ENCODE measurements at regions not wholly inside any gene's neighbourhood (a gene's known extent, or its start where the extent isn't known, plus 50 kb on each side); places are given as distances from the start of the nearest gene placed in this dataset.

- DNase-seq (no peak), ATAC-seq (ENCODE audit: low read depth) (no peak)
- Histone ChIP-seq H3K23ac (ENCODE audit: low read depth, low read length) (no peak overlapping the region), H3K9me1 (ENCODE audit: insufficient read depth, low read length) (no peaks in the 10 kb centered on the region), H3K4me2 (ENCODE audit: low read depth, low read length) (no peak overlapping the region), H3K4me1 (ENCODE audit: control insufficient read depth, insufficient read depth, low read length) (no peaks in the 10 kb centered on the region), H3K4ac (ENCODE audit: low read depth, low read length) (no peak overlapping the region), H4K8ac (ENCODE audit: low read depth in 2 of 2, low read length in 2 of 2) (no peak overlapping the region), H2BK20ac (ENCODE audit: low read depth, low read length) (no peak overlapping the region), H3K18ac (ENCODE audit: low read depth, low read length) (no peak overlapping the region), H3K36me3 (ENCODE audit: control insufficient read depth, insufficient read depth, low read length) (no peaks in the 10 kb centered on the region), H3K27ac (ENCODE audit: insufficient read depth, low read length) (no peak overlapping the region), H2AK9ac (replicated peaks; ENCODE audit: low read depth, low read length, poor library complexity) (no peak overlapping the region), H3K9me3 (ENCODE audit: control insufficient read depth, insufficient read depth, low read length) (peaks cover 28% of the 10 kb centered on the region), H4K5ac (ENCODE audit: low read depth, low read length) (no peak overlapping the region), H2BK5ac (ENCODE audit: low read depth, low read length, poor library complexity, severe bottlenecking) (no peak overlapping the region), H3K9ac (ENCODE audit: low read depth, low read length) (no peak overlapping the region), H2BK120ac (ENCODE audit: low read depth, low read length) (no peak overlapping the region), H3K27me3 (ENCODE audit: control insufficient read depth, insufficient read depth, low read length) (no peaks in the 10 kb centered on the region), H3K14ac (replicated peaks; ENCODE audit: low read depth, low read length) (no peak overlapping the region), H3K56ac (ENCODE audit: extremely low read depth, insufficient read depth, low read length) (no peak overlapping the region), H2BK15ac (ENCODE audit: low read depth, low read length) (no peak overlapping the region), H2AFZ (replicated peaks; ENCODE audit: low read length, poor library complexity) (no peak overlapping the region), H2AK5ac (ENCODE audit: low read depth, low read length) (no peak overlapping the region), H3K4me3 (ENCODE audit: insufficient read depth, low read depth, low read length) (no peak overlapping the region), H4K91ac (ENCODE audit: insufficient read depth, low read depth, low read length) (no peak overlapping the region), H3K79me1 (ENCODE audit: low read depth in 1 of 2, low read length in 2 of 2) (no peaks in the 10 kb centered on the region), H4K20me1 (ENCODE audit: insufficient read depth, low read length) (no peaks in the 10 kb centered on the region)
- TF ChIP-seq SMC3 (IDR thresholded peaks at IDR 0.05; ENCODE audit: low read depth, low read length) (no peak), NFE2L2 (IDR thresholded peaks at IDR 0.05; ENCODE audit: low read depth, low read length) (no peak), POLR2A (IDR thresholded peaks at IDR 0.05; ENCODE audit: low read depth, low read length) (no peak), RAD21 (IDR thresholded peaks at IDR 0.05; ENCODE audit: low read length) (no peak), ELK1 (IDR thresholded peaks at IDR 0.05; ENCODE audit: borderline replicate concordance, low read depth, low read length) (no peak), FOS (IDR thresholded peaks at IDR 0.05; ENCODE audit: low read depth, low read length) (no peak), CEBPB (IDR thresholded peaks at IDR 0.05; ENCODE audit: low read depth, low read length) (no peak), BHLHE40 (IDR thresholded peaks at IDR 0.05; ENCODE audit: low read depth, low read length) (no peak), RFX5 (IDR thresholded peaks at IDR 0.05; ENCODE audit: low read depth, low read length) (no peak), CTCF (conservative IDR thresholded peaks at IDR 0.05; ENCODE audit: low read depth, low read length) (no peak), MAFK (IDR thresholded peaks at IDR 0.05; ENCODE audit: low read depth, low read length) (no peak), MAZ (IDR thresholded peaks at IDR 0.05; ENCODE audit: borderline replicate concordance, low read depth, low read length) (no peak), CHD1 (IDR thresholded peaks at IDR 0.05; ENCODE audit: low read depth, low read length) (no peak)
- dilution Hi-C loops (cut with HindIII; ENCODE audit: low sequenced_read_pairs, unreplicated experiment): no loop called here
- in situ Hi-C loops (cut with MboI; ENCODE audit: low sequenced_read_pairs): no loop called here
- 50% methylated on average over 1 of the region's 5 CpGs; no CpG with 5 or more reads in 1 of the 2 experiments for WGBS, 2 experiments (ENCODE audit: extremely low coverage in 2 of 2, insufficient read length in 1 of 2)
- intact Hi-C loops (cut with micrococcal nuclease): no loop called here
- ChIA-PET CTCF (no interaction called here), POLR2A (ENCODE audit: unreplicated experiment) (no interaction called here)
- no TSS peak for BruUV-seq (replicated peaks)
Observed at GRCh38 chr22:49124608-49125007, 703.1 kb downstream of the BRD1 start.

Data from IMR-90 (cell line).